ENCODE measurements at regions not wholly inside any gene's neighbourhood (a gene's known extent, or its start where the extent isn't known, plus 50 kb on each side); places are given as distances from the start of the nearest gene placed in this dataset.
A peak's percentile ranks its signal among the peaks of the same experiment; 100 is the strongest.
"Not testable (repeated sequence)": the region's sequence is repeated elsewhere in the genome, so short reads cannot be mapped to it uniquely, and the experiment has no call there.

GRCh38 chr12:75865315-75865714, 166.3 kb downstream of the PHLDA1 start:
- Mint-ChIP-seq H3K27ac (no peak overlapping the region), H3K9me3 (peaks cover 6 to 9% of the 10 kb centered on the region in 2 donors), H3K36me3 (no peaks in the 10 kb centered on the region)
- ATAC-seq, result no peak
- DNase-seq (ENCODE audit: low spot score in 2 of 2), result no peak

GRCh38 chr12:75864161-75864560, 167.4 kb downstream of the PHLDA1 start:
- peaks cover 6 to 9% of the 10 kb centered on the region in 2 donors for H3K9me3 Mint-ChIP-seq
- H3K27ac Mint-ChIP-seq, result no peak overlapping the region
- no peaks in the 10 kb centered on the region for H3K36me3 Mint-ChIP-seq
- DNase-seq (ENCODE audit: low spot score in 2 of 2) (no peak), ATAC-seq (no peak)

GRCh38 chr12:75863533-75863932, 168.0 kb downstream of the PHLDA1 start:
- ATAC-seq, result no peak
- no peak overlapping the region for H3K27ac Mint-ChIP-seq

GRCh38 chr12:75862692-75863471, 168.7 kb downstream of the PHLDA1 start:
- ATAC-seq (peak; percentile 77 to 87), DNase-seq (ENCODE audit: low spot score in 2 of 2) (no peak)
- H3K9me3 Mint-ChIP-seq, result peaks cover 6 to 9% of the 10 kb centered on the region in 2 donors
- H3K36me3 Mint-ChIP-seq, result no peaks in the 10 kb centered on the region
- no peak overlapping the region for H3K27ac Mint-ChIP-seq

More at GRCh38 chr12:75863533-75863932, 168.0 kb downstream of the PHLDA1 start:
- no peak for DNase-seq (ENCODE audit: low spot score in 2 of 2)
- Mint-ChIP-seq H3K36me3 (no peaks in the 10 kb centered on the region), H3K9me3 (peaks cover 6 to 9% of the 10 kb centered on the region in 2 donors)

- H3K27ac Mint-ChIP-seq, result no peak overlapping the region
- no peaks in the 10 kb centered on the region for H3K9me3 Mint-ChIP-seq
- DNase-seq (ENCODE audit: low spot score in 2 of 2), result no peak
- no peaks in the 10 kb centered on the region for H3K36me3 Mint-ChIP-seq
- ATAC-seq, result peak; percentile 24 to 68
Measured at GRCh38 chr12:75859868-75860267, 171.7 kb downstream of the PHLDA1 start.

- ATAC-seq (no peak), DNase-seq (ENCODE audit: low spot score in 2 of 2) (no peak)
- H3K36me3 Mint-ChIP-seq, result no peaks in the 10 kb centered on the region
- no peak overlapping the region for H3K27ac Mint-ChIP-seq
- no peaks in the 10 kb centered on the region for H3K9me3 Mint-ChIP-seq
Measured at GRCh38 chr12:75856235-75856634, 175.3 kb downstream of the PHLDA1 start.

GRCh38 chr12:75855360-75855759, 176.2 kb downstream of the PHLDA1 start:
- no peak for DNase-seq (ENCODE audit: low spot score in 2 of 2)

GRCh38 chr12:75854681-75855309, 176.8 kb downstream of the PHLDA1 start:
- no peaks in the 10 kb centered on the region for H3K36me3 Mint-ChIP-seq
- H3K27ac Mint-ChIP-seq, result no peak overlapping the region
- no peaks in the 10 kb centered on the region for H3K9me3 Mint-ChIP-seq
- ATAC-seq, result no peak
- no peak for DNase-seq (ENCODE audit: low spot score in 2 of 2)

More at GRCh38 chr12:75855360-75855759, 176.2 kb downstream of the PHLDA1 start:
- Mint-ChIP-seq H3K36me3 (no peaks in the 10 kb centered on the region), H3K27ac (no peak overlapping the region), H3K9me3 (no peaks in the 10 kb centered on the region)
- no peak for ATAC-seq

GRCh38 chr12:75854137-75854536, 177.4 kb downstream of the PHLDA1 start:
- not testable (repeated sequence) for ATAC-seq; H3K9me3 Mint-ChIP-seq; H3K27ac Mint-ChIP-seq; DNase-seq (ENCODE audit: low spot score in 2 of 2); H3K36me3 Mint-ChIP-seq

GRCh38 chr12:75853626-75854025, 177.9 kb downstream of the PHLDA1 start:
- Mint-ChIP-seq H3K27ac (no peak overlapping the region), H3K9me3 (no peaks in the 10 kb centered on the region), H3K36me3 (no peaks in the 10 kb centered on the region)
- ATAC-seq (no peak), DNase-seq (ENCODE audit: low spot score in 2 of 2) (no peak)

GRCh38 chr12:75852956-75853355, 178.6 kb downstream of the PHLDA1 start:
- DNase-seq (ENCODE audit: low spot score in 2 of 2), result no peak
- no peaks in the 10 kb centered on the region for H3K36me3 Mint-ChIP-seq
- no peak for ATAC-seq
- no peak overlapping the region for H3K27ac Mint-ChIP-seq
- H3K9me3 Mint-ChIP-seq, result no peaks in the 10 kb centered on the region

GRCh38 chr12:75852143-75852542, 179.4 kb downstream of the PHLDA1 start:
- no peak overlapping the region for H3K27ac Mint-ChIP-seq
- ATAC-seq, result no peak
- no peak for DNase-seq (ENCODE audit: low spot score in 2 of 2)
- H3K9me3 Mint-ChIP-seq, result no peaks in the 10 kb centered on the region
- H3K36me3 Mint-ChIP-seq, result no peaks in the 10 kb centered on the region

- Mint-ChIP-seq H3K36me3 (peaks cover 0 to 8% of the 10 kb centered on the region in 2 donors), H3K9me3 (peaks cover 7 to 8% of the 10 kb centered on the region in 2 donors), H3K27ac (no peak overlapping the region)
- ATAC-seq (no peak), DNase-seq (ENCODE audit: low spot score in 2 of 2) (no peak)
Measured at GRCh38 chr12:75850721-75851462, 180.7 kb downstream of the PHLDA1 start.

GRCh38 chr12:75848961-75849360, 182.6 kb downstream of the PHLDA1 start:
- no peak for DNase-seq (ENCODE audit: low spot score in 2 of 2)
- no peak for ATAC-seq
- H3K9me3 Mint-ChIP-seq, result peaks cover 8 to 10% of the 10 kb centered on the region in 2 donors
- peaks cover 0 to 9% of the 10 kb centered on the region in 2 donors for H3K36me3 Mint-ChIP-seq
- H3K27ac Mint-ChIP-seq, result no peak overlapping the region

- Mint-ChIP-seq H3K9me3 (peaks cover 8 to 15% of the 10 kb centered on the region in 2 donors), H3K27ac (no peak overlapping the region), H3K36me3 (peaks cover 0 to 9% of the 10 kb centered on the region in 2 donors)
- DNase-seq (ENCODE audit: low spot score in 2 of 2) (no peak), ATAC-seq (no peak)
Measured at GRCh38 chr12:75848431-75848925, 183.1 kb downstream of the PHLDA1 start.

GRCh38 chr12:75846102-75846501, 185.5 kb downstream of the PHLDA1 start:
- ATAC-seq (no peak), DNase-seq (ENCODE audit: low spot score in 2 of 2) (no peak)
- H3K36me3 Mint-ChIP-seq, result peaks cover 0 to 9% of the 10 kb centered on the region in 2 donors
- no peak overlapping the region for H3K27ac Mint-ChIP-seq
- peaks cover 8 to 17% of the 10 kb centered on the region in 2 donors for H3K9me3 Mint-ChIP-seq

GRCh38 chr12:75844985-75845384, 186.6 kb downstream of the PHLDA1 start:
- Mint-ChIP-seq H3K9me3 (peaks cover 8 to 17% of the 10 kb centered on the region in 2 donors), H3K27ac (no peak overlapping the region), H3K36me3 (peaks cover 0 to 9% of the 10 kb centered on the region in 2 donors)
- DNase-seq (ENCODE audit: low spot score in 2 of 2) (no peak), ATAC-seq (no peak)

Measured in activated naive CD4-positive, alpha-beta T cell treated with anti-CD3 and anti-CD28 coated beads, Interleukin-2, amount 50 U/mL, for 72 hours (primary cell).